GM19372 (cell line): ENCODE measurements at regions not wholly inside any gene's neighbourhood (a gene's known extent, or its start where the extent isn't known, plus 50 kb on each side); places are given as distances from the start of the nearest gene placed in this dataset.

Source experiments
- ATAC-seq: cut with Tn5 transposase; IDR thresholded peaks from one replicate; pipeline ENCODE4 v1.9.1; 2021; ENCODE audit warnings: mild to moderate bottlenecking, low read depth, moderate library complexity; ENCODE audit not compliant: unreplicated experiment

GRCh38 chr7:97595439-97595838, 136.4 kb upstream of the TAC1 start:
- no peak for ATAC-seq

- ATAC-seq, result peak; percentile 52
These were observed 129.9 kb upstream of the TAC1 start for GRCh38 chr7:97601931-97602457.

- ATAC-seq, result no peak
These were observed 111.4 kb upstream of the TAC1 start for GRCh38 chr7:97620495-97620894.

- peak; percentile 97 for ATAC-seq
These were observed 108.6 kb upstream of the TAC1 start for GRCh38 chr7:97623333-97623732.

DNA sequence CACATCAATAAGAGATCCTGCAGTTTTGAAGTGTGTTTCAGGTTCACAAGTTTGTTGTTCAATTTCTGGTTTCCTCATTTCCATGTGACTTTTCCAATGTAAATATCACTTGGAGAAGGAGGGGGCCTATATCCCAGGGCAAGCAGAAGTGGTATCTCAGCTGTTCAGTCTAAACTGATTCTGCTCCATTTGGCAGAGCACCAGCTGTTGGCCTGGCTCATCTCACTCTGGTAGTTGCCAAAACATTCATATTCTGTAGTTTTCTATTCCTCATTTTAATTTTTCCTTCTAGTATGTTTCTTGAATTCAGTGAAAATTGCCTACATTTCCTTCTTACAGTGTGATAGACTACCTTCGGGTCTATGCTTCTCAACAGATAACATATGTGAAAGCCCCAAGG, 101.8 kb upstream of the TAC1 start:
- no peak for ATAC-seq

GRCh38 chr7:97635622-97636021, 96.3 kb upstream of the TAC1 start:
- ATAC-seq, result no peak

DNA sequence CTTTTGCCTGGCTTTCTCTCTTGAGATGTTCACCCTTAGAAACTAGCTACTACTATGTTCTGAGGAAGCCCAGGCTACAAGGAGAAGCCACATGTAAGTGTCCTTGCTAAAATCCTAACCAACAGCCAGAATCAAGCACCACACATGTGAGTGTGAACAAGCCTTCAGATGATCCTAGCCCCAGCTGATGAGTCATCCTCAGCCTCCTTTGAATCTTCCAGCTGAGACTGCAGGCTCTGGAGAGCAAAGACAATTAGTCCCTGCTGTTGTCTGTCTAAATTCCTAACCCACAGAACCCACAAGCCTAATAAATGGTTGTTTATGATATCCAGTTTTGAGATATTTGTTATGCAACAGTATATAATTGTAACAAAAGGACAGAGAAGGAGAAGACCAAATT, 92.8 kb upstream of the TAC1 start:
- ATAC-seq, result no peak

DNA sequence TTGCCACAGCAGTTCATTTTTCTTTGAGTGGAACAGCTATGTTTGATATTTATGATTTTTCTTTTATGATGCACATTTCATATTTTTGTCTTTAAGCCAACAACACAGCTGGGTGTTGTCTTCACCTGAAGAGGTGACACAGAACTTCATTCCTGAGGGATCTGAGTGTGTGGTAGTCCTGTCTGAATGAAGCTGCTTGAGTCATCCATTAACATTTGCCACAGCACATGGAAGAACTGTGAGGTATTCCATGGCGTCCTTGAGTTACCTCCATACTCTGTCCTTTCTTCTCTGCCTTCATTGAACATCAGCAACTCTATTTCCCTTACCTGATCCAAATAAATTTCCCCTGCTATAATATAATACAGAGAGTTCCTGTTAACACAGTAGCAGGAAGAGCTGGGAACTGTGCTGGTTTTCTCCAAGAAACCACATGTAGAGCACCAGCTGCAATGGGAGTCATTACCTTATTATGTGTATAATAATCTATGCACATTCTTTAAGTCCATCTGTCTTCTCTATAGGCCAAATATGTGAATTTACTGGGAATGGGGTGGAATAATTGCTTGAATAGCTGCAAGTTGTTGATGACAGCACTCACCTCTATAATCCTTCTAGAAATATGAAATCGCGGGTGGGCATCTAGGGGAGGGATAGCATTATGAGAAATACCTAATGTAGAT, 72.4 kb upstream of the TAC1 start:
- no peak for ATAC-seq

DNA sequence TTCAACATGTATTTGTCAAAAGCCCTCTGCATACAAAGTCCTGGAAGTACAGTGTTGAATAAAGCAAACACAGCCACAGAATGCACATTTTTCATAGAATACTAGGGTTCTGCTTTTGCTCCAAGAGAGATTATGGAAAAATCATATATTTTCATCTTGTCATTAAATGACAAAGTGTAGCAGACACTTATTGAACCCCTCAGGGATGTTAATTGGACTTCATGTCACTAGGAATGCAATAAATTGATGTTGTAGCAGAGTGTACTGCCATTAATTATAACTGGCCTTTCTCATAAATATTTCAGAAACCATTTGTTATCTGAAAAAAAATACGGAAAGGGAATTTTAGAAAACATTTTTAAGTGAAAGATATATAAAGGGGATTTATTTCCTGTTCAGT, 64.5 kb upstream of the TAC1 start:
- no peak for ATAC-seq

DNA sequence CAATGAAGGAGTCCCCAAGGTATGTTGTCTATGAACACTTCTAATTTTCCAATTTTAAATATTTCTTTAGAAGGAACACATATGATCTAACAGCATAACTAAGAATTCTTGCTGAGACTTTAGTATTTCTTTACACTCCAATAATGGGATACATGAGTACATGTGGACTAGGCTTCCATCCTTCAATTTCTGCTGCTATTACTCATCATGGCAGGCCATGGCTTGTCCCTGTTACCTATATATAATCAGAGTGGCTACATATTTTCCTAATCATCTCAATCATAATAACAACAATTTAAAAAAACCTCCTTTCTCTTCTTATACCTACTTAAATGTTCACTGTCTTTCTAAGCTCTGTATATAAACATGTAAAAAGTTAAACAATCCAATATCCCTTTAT, 60.3 kb upstream of the TAC1 start:
- no peak for ATAC-seq

GRCh38 chr7:97680622-97681021, 51.3 kb upstream of the TAC1 start:
- no peak for ATAC-seq
